GM20000 (cell line): ENCODE measurements at regions not wholly inside any gene's neighbourhood (a gene's known extent, or its start where the extent isn't known, plus 50 kb on each side); places are given as distances from the start of the nearest gene placed in this dataset.

Source experiments
- DNase-seq: peaks from one replicate; pipeline ENCODE4 v3.0.0; 2012; ENCODE audit warnings: low spot score
- TF ChIP-seq, protein P1 (sequence below): IDR thresholded peaks from 2 replicates; pipeline ENCODE4 v1.5.1; 2012; ENCODE audit warnings: mild to moderate bottlenecking, control low read depth; ENCODE audit errors: extremely low read depth, missing control alignments

- DNase-seq: no peak
- TF ChIP-seq, protein P1, sequence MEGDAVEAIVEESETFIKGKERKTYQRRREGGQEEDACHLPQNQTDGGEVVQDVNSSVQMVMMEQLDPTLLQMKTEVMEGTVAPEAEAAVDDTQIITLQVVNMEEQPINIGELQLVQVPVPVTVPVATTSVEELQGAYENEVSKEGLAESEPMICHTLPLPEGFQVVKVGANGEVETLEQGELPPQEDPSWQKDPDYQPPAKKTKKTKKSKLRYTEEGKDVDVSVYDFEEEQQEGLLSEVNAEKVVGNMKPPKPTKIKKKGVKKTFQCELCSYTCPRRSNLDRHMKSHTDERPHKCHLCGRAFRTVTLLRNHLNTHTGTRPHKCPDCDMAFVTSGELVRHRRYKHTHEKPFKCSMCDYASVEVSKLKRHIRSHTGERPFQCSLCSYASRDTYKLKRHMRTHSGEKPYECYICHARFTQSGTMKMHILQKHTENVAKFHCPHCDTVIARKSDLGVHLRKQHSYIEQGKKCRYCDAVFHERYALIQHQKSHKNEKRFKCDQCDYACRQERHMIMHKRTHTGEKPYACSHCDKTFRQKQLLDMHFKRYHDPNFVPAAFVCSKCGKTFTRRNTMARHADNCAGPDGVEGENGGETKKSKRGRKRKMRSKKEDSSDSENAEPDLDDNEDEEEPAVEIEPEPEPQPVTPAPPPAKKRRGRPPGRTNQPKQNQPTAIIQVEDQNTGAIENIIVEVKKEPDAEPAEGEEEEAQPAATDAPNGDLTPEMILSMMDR: no peak
These were observed 694.2 kb upstream of the TENM3 start for GRCh38 chr4:181548873-181549575.

DNA sequence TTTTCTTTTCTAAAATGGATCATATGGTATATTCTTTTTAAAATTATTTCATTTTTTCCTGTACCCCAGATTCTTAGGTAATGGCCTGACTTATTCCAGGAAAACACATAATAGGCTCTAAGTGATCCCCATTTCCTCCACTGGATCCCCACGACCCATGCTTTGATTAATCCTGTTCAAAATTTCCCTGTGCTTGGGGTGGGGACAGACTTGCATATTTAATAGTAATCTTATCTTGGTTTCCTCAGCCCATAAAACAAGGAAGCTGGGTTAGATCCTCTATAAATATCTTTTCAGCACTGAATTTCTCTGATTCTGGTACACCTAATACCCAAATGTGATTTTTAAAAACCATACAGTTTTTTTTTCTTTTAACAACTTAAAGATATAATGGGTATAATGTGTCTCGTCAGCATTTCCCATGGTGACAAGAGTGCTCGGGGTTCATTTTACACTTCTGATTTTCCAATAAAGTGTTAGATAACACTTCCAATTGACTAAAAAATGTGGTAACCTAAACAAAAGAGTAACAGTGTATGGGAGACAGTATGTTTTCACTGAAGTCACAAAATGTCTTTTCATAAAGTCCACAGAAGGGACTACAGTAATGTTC lies 693.5 kb upstream of the TENM3 start:
- TF ChIP-seq, protein P1: no peak
- no peak for DNase-seq

- TF ChIP-seq, protein P1: no peak
- no peak for DNase-seq
These were observed 692.8 kb upstream of the TENM3 start for GRCh38 chr4:181550381-181550780.

DNA sequence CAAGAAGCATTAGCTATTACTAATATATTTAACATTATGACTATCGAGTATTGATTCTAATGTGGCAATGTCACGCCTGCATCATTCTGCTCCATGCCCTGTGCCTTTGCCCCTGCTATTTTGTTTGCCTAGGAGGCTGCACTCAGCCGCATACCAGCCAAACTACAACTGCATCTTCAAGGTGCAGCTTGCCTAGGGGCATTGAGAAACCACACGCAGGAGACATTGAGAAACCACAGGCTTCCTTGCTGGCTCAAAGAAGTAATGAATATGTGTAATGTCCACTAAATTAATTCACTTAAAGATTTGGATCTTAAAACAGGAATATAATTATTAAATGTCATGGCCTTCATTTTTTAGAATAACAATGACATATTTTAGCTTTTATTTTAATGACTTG lies 683.6 kb upstream of the TENM3 start:
- DNase-seq: no peak
- TF ChIP-seq, protein P1: no peak

- TF ChIP-seq, protein P1: no peak
- no peak for DNase-seq
These were observed 680.8 kb upstream of the TENM3 start for GRCh38 chr4:181562399-181562798.

DNA sequence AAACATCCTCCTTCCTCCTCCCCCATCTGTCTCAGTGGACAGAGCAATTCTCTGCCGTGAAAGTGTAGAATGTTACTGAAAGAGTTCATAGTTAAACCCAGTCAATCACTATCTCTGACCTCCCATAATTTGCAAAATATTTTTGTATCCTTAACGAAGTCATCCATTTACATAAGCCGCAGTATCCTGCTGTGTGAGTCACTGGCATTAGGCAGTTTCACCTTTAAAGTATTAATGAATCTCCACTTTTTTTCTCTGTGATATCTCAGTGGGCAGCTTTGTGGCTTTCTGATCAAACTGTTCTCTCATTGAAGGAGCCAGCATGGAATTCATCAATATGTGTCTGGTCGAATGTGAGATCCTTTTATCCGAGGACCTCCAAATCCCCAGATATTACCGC lies 678.6 kb upstream of the TENM3 start:
- TF ChIP-seq, protein P1: no peak
- no peak for DNase-seq

DNA sequence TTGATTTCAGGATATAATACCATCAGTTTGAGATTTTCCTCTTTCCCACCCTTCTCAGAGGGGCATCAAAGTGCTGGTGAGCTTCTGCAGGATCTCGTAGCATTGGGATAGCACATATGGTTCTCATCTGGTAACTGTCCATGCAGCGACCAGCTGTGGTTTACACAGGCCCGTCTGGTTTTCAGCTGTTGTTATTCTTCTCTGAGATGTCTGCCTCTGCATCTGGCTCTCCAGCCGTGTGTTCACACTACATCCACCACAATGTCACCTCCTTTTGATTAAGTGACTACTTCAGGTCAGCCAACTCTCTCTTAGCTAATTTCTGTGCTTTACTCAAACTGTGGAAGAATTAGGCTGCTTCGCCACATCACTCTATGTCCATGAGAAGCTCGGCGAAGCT lies 676.7 kb upstream of the TENM3 start:
- TF ChIP-seq, protein P1: no peak
- DNase-seq: no peak
